ENCODE measurements at regions not wholly inside any gene's neighbourhood (a gene's known extent, or its start where the extent isn't known, plus 50 kb on each side); places are given as distances from the start of the nearest gene placed in this dataset.

GRCh38 chr5:88396751-88397281, 128.2 kb upstream of the TMEM161B start:
- no peak for DNase-seq (ENCODE audit: low read depth)

GRCh38 chr5:88396000-88396535, 127.4 kb upstream of the TMEM161B start:
- DNase-seq (ENCODE audit: low read depth) = no peak

DNA sequence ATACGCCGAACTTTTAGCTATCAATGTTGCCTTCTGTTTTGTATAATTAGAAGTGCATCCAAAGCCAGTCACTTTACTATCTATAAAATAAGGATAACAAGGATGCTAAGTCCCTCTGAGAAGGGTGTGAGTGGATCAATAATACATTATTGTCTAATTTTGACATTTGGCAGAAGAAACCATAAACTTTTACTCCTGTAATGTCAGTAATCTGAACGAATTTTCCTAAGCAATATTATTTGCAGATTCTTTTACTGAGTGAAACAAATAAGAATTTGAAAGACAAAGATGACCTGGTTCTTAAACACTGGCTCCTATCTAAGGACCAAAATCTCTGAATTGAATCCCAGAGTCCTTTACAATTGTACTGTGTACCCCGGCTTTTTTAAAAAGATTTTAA, 126.6 kb upstream of the TMEM161B start:
- DNase-seq (ENCODE audit: low read depth) = no peak

GRCh38 chr5:88394536-88395175, 126.0 kb upstream of the TMEM161B start:
- DNase-seq (ENCODE audit: low read depth) = no peak

- DNase-seq (ENCODE audit: low read depth) = no peak
Measured at GRCh38 chr5:88393716-88394535, 125.3 kb upstream of the TMEM161B start.

DNA sequence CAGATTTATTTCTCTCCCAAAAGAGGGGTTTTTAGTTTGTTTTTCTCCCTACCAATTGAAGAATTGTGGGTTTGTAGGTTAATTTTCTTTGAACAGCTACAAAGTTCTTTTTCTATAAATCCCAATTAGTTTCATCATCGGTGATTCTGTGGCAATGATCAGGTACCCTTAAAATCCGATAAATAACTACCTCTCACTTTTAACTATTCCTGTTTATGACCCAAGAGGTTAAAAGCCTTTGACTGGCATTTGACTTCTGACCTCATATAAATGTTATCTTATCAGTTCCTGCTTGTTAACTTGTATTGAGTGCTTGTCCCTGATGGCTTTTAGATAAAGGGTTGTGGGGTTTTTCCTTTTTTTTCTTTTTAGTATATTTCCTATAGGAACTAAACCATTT, 124.4 kb upstream of the TMEM161B start:
- no peak for DNase-seq (ENCODE audit: low read depth)

GRCh38 chr5:88391991-88392390, 123.3 kb upstream of the TMEM161B start:
- no peak for DNase-seq (ENCODE audit: low read depth)

GRCh38 chr5:88391116-88391515, 122.5 kb upstream of the TMEM161B start:
- no peak for DNase-seq (ENCODE audit: low read depth)

DNA sequence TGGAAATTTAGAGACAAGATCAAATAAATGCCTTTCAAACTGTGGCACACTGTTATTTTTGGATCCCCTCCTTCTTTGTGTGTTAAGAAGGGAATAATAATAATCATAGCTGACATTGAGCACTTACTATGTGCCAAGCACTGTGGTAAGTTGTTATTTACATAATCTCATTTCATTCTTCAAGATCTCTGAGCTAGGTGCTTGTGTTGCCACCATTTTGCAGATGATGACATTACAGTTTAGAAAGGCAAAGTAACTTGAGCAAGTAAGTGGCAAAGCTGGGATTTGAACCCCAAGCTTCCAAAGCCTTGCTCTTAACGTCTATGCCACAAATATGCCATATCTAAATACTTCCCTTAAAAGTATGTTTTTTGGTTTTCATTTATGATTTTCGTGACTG, 121.8 kb upstream of the TMEM161B start:
- no peak for DNase-seq (ENCODE audit: low read depth)

GRCh38 chr5:88390096-88390441, 121.4 kb upstream of the TMEM161B start:
- no peak for DNase-seq (ENCODE audit: low read depth)

GRCh38 chr5:88389338-88390095, 120.9 kb upstream of the TMEM161B start:
- no peak for DNase-seq (ENCODE audit: low read depth)

GRCh38 chr5:88388476-88389337, 120.1 kb upstream of the TMEM161B start:
- no peak for DNase-seq (ENCODE audit: low read depth)

GRCh38 chr5:88384886-88385285, 116.2 kb upstream of the TMEM161B start:
- DNase-seq (ENCODE audit: low read depth) = no peak

DNA sequence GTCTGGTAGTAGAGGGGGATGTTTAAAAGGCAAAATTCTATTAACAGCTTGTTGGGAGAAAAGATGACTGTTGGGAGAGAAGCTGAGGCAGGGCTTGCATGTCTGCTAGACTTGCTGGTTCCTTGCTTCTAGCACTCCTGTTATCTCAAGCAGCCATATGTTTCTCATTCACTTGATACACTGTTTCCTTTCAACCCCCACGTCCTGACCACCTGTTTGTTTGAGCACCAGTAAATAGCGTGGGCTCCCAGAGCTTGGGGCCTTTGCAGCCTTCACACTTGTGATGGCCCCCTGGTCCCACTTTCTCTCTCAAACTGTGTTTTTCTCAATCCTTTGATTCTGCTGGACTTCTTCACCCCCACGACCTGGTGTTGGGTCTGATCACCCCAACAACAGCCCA, 111.7 kb upstream of the TMEM161B start:
- DNase-seq (ENCODE audit: low read depth) = no peak

DNA sequence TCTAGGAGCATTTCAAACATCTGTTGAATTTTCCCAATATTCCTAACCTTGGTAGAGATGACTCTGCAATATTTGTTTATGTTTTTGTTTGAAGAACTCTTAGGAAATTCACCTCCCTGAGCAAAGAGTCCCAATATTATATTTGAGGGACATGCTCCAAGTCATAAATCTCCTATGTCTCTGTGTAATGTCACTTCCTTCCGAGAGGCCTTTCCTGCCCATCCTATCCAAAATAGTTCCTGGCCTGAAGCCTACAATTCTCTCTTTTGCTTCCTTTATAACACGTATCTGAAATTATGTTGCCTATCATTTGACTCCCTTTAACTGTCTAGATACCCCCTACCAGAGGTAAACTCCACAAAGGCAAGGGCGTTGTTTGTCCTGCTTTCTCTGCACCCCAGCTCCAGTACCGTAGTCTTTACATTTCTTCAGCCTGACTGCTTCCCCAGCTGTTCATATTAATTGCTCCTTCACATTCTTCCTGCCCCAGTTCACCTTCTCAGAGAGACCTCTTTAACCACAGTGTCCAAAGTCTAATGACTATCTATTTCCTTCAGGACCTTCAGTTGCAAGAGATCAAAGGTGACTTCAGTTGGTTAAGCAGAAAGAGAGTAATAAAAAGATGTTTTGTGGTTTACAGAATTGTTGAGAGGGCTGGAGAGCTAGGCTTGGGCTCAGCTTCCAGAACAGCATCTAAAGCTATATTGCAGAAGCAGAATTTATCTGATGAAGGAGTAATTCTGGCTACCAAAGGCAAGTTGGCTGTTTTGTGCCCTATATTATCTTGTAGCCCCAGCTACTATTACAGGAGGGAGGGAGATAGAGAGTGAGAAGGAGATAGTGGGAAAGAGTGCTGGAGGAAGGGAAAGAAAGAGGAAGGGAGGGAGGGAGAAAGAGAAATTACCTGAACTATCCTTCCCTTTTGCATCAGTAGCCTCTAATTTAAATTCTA, 109.3 kb upstream of the TMEM161B start:
- DNase-seq (ENCODE audit: low read depth) = no peak

GRCh38 chr5:88377240-88377639, 108.6 kb upstream of the TMEM161B start:
- DNase-seq (ENCODE audit: low read depth) = no peak

- DNase-seq (ENCODE audit: low read depth) = no peak
Measured at GRCh38 chr5:88376728-88377127, 108.1 kb upstream of the TMEM161B start.

GRCh38 chr5:88374391-88374790, 105.7 kb upstream of the TMEM161B start:
- no peak for DNase-seq (ENCODE audit: low read depth)

- DNase-seq (ENCODE audit: low read depth) = no peak
Measured at GRCh38 chr5:88370824-88371223, 102.2 kb upstream of the TMEM161B start.

GRCh38 chr5:88368201-88368600, 99.6 kb upstream of the TMEM161B start:
- DNase-seq (ENCODE audit: low read depth) = no peak
